GM23338 (cell line): ENCODE measurements at regions not wholly inside any gene's neighbourhood (a gene's known extent, or its start where the extent isn't known, plus 50 kb on each side); places are given as distances from the start of the nearest gene placed in this dataset.

Experiments
- ATAC-seq: fragments of 200-7000 bp; cut with Tn5 transposase; 3 replicates; pipeline ENCODE4 v1.9.1; 2020
- DNase-seq: peaks from one replicate; pipeline ENCODE4 v3.0.0-alpha.2; 2015; ENCODE audit warnings: low spot score
- H2AFZ ChIP-seq: fragments of 200-600 bp; sonication (generic); 2 replicates; pipeline ENCODE4 v1.8.0; 2016; ENCODE audit warnings: antibody characterized with exemption, mild to moderate bottlenecking, moderate library complexity
- H3F3A ChIP-seq: fragments of 200-600 bp; sonication (generic); replicated peaks from 2 replicates; pipeline ENCODE4 v1.8.0; 2017; ENCODE audit warnings: antibody characterized with exemption, mixed run types, low read depth
- H3K27ac ChIP-seq: fragments of 200-600 bp; sonication (generic); 2 replicates; pipeline ENCODE4 v1.6.1; 2016; ENCODE audit warnings: low read depth
- H3K27me3 ChIP-seq: fragments of 200-600 bp; sonication (generic); 2 replicates; pipeline ENCODE4 v1.8.0; 2016; ENCODE audit warnings: mild to moderate bottlenecking, mixed run types, moderate library complexity; ENCODE audit not compliant: insufficient read depth
- H3K36me3 ChIP-seq: fragments of 200-600 bp; sonication (generic); 2 replicates; pipeline ENCODE4 v1.8.0; 2016; ENCODE audit warnings: mild to moderate bottlenecking; ENCODE audit not compliant: insufficient read depth
- H3K4me1 ChIP-seq: fragments of 200-600 bp; sonication (generic); 2 replicates; pipeline ENCODE4 v1.8.0; 2016; ENCODE audit warnings: mild to moderate bottlenecking, moderate library complexity; ENCODE audit not compliant: insufficient read depth
- H3K4me2 ChIP-seq: fragments of 200-600 bp; sonication (generic); 2 replicates; pipeline ENCODE4 v1.7.1; 2017; ENCODE audit warnings: mixed run types
- H3K4me3 ChIP-seq: fragments of 200-600 bp; sonication (generic); 2 replicates; pipeline ENCODE4 v1.6.1; 2016; ENCODE audit warnings: mixed run types
- H3K79me2 ChIP-seq: fragments of 200-600 bp; sonication (generic); replicated peaks from 2 replicates; pipeline ENCODE4 v1.8.0; 2017; ENCODE audit warnings: mild to moderate bottlenecking; ENCODE audit not compliant: insufficient read depth
- H3K9me2 ChIP-seq: fragments of 200-600 bp; sonication (generic); 2 replicates; pipeline ENCODE4 v1.8.0; 2017; ENCODE audit not compliant: insufficient read depth
- H4K20me1 ChIP-seq: fragments of 200-600 bp; sonication (generic); replicated peaks from 2 replicates; pipeline ENCODE4 v1.8.0; 2017; ENCODE audit warnings: mild to moderate bottlenecking; ENCODE audit not compliant: insufficient read depth
- H3K27ac Mint-ChIP-seq: 2 replicates; pipeline ENCODE4 v1.8.0; 2020; ENCODE audit warnings: inconsistent platforms, mild to moderate bottlenecking, moderate library complexity, mixed read lengths
- H3K27me3 Mint-ChIP-seq: 3 replicates; pipeline ENCODE4 v1.8.0; 2022; ENCODE audit warnings: low read depth, mild to moderate bottlenecking, moderate library complexity, mixed read lengths, inconsistent platforms; ENCODE audit not compliant: insufficient read depth, poor library complexity
- H3K36me3 Mint-ChIP-seq: 3 replicates; pipeline ENCODE4 v1.8.0; 2021; ENCODE audit warnings: low read depth, mild to moderate bottlenecking, inconsistent platforms, moderate library complexity, mixed read lengths
- H3K4me1 Mint-ChIP-seq: 3 replicates; pipeline ENCODE4 v1.8.0; 2020; ENCODE audit warnings: mild to moderate bottlenecking, inconsistent platforms, mixed read lengths
- H3K4me3 Mint-ChIP-seq: 3 replicates; pipeline ENCODE4 v1.8.0; 2021; ENCODE audit warnings: moderate library complexity, mild to moderate bottlenecking, inconsistent platforms, mixed read lengths
- H3K9me3 Mint-ChIP-seq: 3 replicates; pipeline ENCODE4 v1.8.0; 2020; ENCODE audit warnings: moderate library complexity, mild to moderate bottlenecking, inconsistent platforms, mixed read lengths
- CREB1 ChIP-seq: fragments of 250-450 bp; sonication (Bioruptor Pico); IDR thresholded peaks from 2 replicates; pipeline ENCODE4 v1.5.0; 2020; ENCODE audit warnings: low read depth, mild to moderate bottlenecking, moderate library complexity
- CTCF ChIP-seq, 2 experiments: fragments of 200-600 bp in 1 of 2; sonication (generic) in 1 of 2; conservative IDR thresholded peaks; 2 replicates each; pipeline versions ENCODE4 v1.5.1 to v1.6.1; 2016 to 2017; ENCODE audit warnings: antibody characterized with exemption in 2 of 2, low read depth in 2 of 2, mild to moderate bottlenecking in 2 of 2, moderate library complexity in 1 of 2
- ETS1 ChIP-seq: IDR thresholded peaks from 2 replicates; pipeline ENCODE4 v1.6.1; 2016; ENCODE audit warnings: antibody characterized with exemption
- EZH2 ChIP-seq: fragments of 200-600 bp; sonication (generic); IDR thresholded peaks from one replicate; pipeline ENCODE4 v1.8.0; 2017; ENCODE audit warnings: antibody characterized with exemption, mild to moderate bottlenecking, low read depth; ENCODE audit not compliant: unreplicated experiment
- EZH2phosphoT487 ChIP-seq: fragments of 200-600 bp; sonication (generic); IDR thresholded peaks from one replicate; pipeline ENCODE4 v1.8.1; 2018; ENCODE audit warnings: antibody characterized with exemption; ENCODE audit not compliant: unreplicated experiment
- JUNB ChIP-seq: IDR thresholded peaks from one replicate; pipeline ENCODE4 v1.6.1; 2016; ENCODE audit warnings: antibody characterized with exemption; ENCODE audit not compliant: unreplicated experiment
- NANOG ChIP-seq: IDR thresholded peaks from 2 replicates; pipeline ENCODE4 v1.6.1; 2016; ENCODE audit warnings: antibody characterized with exemption, borderline replicate concordance
- POLR2AphosphoS5 ChIP-seq: IDR thresholded peaks from 2 replicates; pipeline ENCODE4 v1.6.1; 2016; ENCODE audit warnings: antibody characterized with exemption, low read depth
- REST ChIP-seq: IDR thresholded peaks from one replicate; pipeline ENCODE4 v1.6.1; 2018; ENCODE audit warnings: antibody characterized with exemption; ENCODE audit not compliant: unreplicated experiment
- STAT1 ChIP-seq: IDR thresholded peaks from one replicate; pipeline ENCODE4 v1.6.1; 2016; ENCODE audit warnings: antibody characterized with exemption; ENCODE audit not compliant: unreplicated experiment
- ZNF114 ChIP-seq: fragments of 250-450 bp; sonication (Bioruptor Pico); IDR thresholded peaks from 2 replicates; pipeline ENCODE4 v1.5.0; 2020; ENCODE audit warnings: mild to moderate bottlenecking, moderate library complexity
- ZNF331 ChIP-seq: fragments of 250-450 bp; sonication (Bioruptor Pico); IDR thresholded peaks from 2 replicates; pipeline ENCODE4 v1.5.0; 2020; ENCODE audit warnings: low read depth, mild to moderate bottlenecking, moderate library complexity
- ZNF462 ChIP-seq: fragments of 250-450 bp; sonication (Bioruptor Pico); IDR thresholded peaks from 2 replicates; pipeline ENCODE4 v1.5.0; 2020; ENCODE audit warnings: mild to moderate bottlenecking, moderate library complexity

GRCh38 chr11:112542479-112542878 is 281.8 kb upstream of the PLET1 start:
- H3K4me3 Mint-ChIP-seq = no peak overlapping the region
- H2AFZ ChIP-seq = no peak overlapping the region
- peaks cover 3% of the 10 kb centered on the region; the same call in 1 of the 2 replicates for H3K36me3 ChIP-seq
- H3K79me2 ChIP-seq = no peaks in the 10 kb centered on the region
- H3K4me1 ChIP-seq = peaks cover 11% of the 10 kb centered on the region; the same call in 1 of the 2 replicates
- H3F3A ChIP-seq = no peaks in the 10 kb centered on the region
- TF ChIP-seq REST (no peak), ZNF462 (no peak), EZH2phosphoT487 (no peak), CTCF (conservative IDR thresholded peaks at IDR 0.05; ENCODE audit: low read depth in 2 of 2) (no peak), CREB1 (CRISPR knock-in tag) (no peak), ETS1 (no peak), ZNF331 (no peak), EZH2 (no peak), POLR2AphosphoS5 (no peak), ZNF114 (CRISPR knock-in tag) (no peak), STAT1 (no peak), NANOG (no peak), JUNB (no peak)
- no peaks in the 10 kb centered on the region for H3K27me3 ChIP-seq
- ATAC-seq = no peak
- DNase-seq = no peak
- H4K20me1 ChIP-seq = no peaks in the 10 kb centered on the region
- peaks cover 11% of the 10 kb centered on the region for H3K9me2 ChIP-seq
- H3K27ac ChIP-seq = no peak overlapping the region
- H3K4me2 ChIP-seq = no peak overlapping the region
- peaks cover 16% of the 10 kb centered on the region for H3K9me3 Mint-ChIP-seq
- no peaks in the 10 kb centered on the region for H3K27me3 Mint-ChIP-seq
- no peak overlapping the region for H3K27ac Mint-ChIP-seq
- H3K36me3 Mint-ChIP-seq = peaks cover 18% of the 10 kb centered on the region
- peaks cover 3% of the 10 kb centered on the region; the same call in 2 of the 3 replicates for H3K4me1 Mint-ChIP-seq
- H3K4me3 ChIP-seq = no peak overlapping the region
